Heart left ventricle (tissue), 13 donors: ENCODE measurements at regions not wholly inside any gene's neighbourhood (a gene's known extent, or its start where the extent isn't known, plus 50 kb on each side); places are given as distances from the start of the nearest gene placed in this dataset.

Experiments
- CTCF ChIP-seq, 12 donors: fragments of 200-600 bp; sonication (generic) in 4 of 12; IDR thresholded peaks; one replicate each; pipeline versions ENCODE4 v1.5.0 to v1.8.0; 2018 to 2022; ENCODE audit warnings: antibody characterized with exemption in 12 of 12, mild to moderate bottlenecking in 5 of 12
- POLR2A ChIP-seq, 2 donors: fragments of 450-650 bp; IDR thresholded peaks; one replicate each; pipeline ENCODE4 v1.6.1; 2017; ENCODE audit warnings: antibody characterized with exemption in 2 of 2, mild to moderate bottlenecking in 2 of 2, moderate library complexity in 2 of 2
- donor health status: ischemic (EF 13 %, LVEDD 7.1; RV severe dilation, severe dysfunction).
- donor health status: DM: no; HTN: yes; CAD: no.
- donor health status: DM: no; HTN: no; CAD: no.
- donor health status: ischemic (EF 25% LVEDD 6.9; RV normal size, moderate dysfunction).
- donor health status: ischemic (EF 25% LVEDD 5.7; RV mildly dilated, moderate dysfunction).
- donor health status: ischemic (EF 35%, LVEDD 5.7; RV mildly dilated, moderate dysfunction).
- donor health status: nonischemic (EF 11% LVEDD 7.7; RV severe dilation, severe dysfunction).
- donor health status: DM: yes; HTN: yes; CAD: no.
- donor health status: PGD.
- donor health status: ischemic (EF 29% LVEDD 5.4; RV normal size, mild dysfunction).
- donor health status: nonischemic (EF 23%, LVEDD 6.1; RV moderate dilation, normal function).

- no peak for TF ChIP-seq CTCF (IDR thresholded peaks at IDR 0.05)
- TF ChIP-seq POLR2A (IDR thresholded peaks at IDR 0.05) = no peak
These were observed 215.5 kb upstream of the ARG1 start for GRCh38 chr6:131357501-131357900.
